ENCODE measurements at regions not wholly inside any gene's neighbourhood (a gene's known extent, or its start where the extent isn't known, plus 50 kb on each side); places are given as distances from the start of the nearest gene placed in this dataset.

DNA sequence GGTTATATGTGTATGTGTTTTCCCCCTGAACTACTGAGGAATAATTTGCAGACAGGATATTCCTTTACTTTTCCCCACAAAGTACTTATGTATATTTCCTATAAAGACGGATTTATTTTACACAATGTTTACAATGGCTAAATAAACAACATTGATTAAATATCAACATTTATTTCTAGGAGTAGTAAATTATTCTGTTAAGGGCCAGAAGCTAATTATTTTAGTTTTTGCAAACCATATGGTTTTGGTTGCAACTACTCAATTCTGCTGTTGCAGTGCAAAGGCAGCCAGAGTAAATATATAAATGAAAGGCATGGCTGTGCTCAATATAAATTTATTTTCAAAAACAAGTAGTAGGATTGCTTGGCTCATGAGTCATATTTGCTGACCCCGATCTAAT, 907.1 kb upstream of the MBL2 start:
- Histone ChIP-seq H2BK5ac (ENCODE audit: low read depth, low read length, poor library complexity, severe bottlenecking) (no peak overlapping the region), H3K4me3 (ENCODE audit: insufficient read depth in 1 of 2, low read depth in 1 of 2, low read length in 2 of 2) (no peak overlapping the region), H3K36me3 (ENCODE audit: control insufficient read depth in 1 of 2, insufficient read depth in 2 of 2, low read depth in 1 of 2, low read length in 2 of 2) (no peaks in the 10 kb centered on the region), H2BK15ac (ENCODE audit: low read depth, poor library complexity, severe bottlenecking) (no peak overlapping the region), H3K27me3 (ENCODE audit: control insufficient read depth in 1 of 2, insufficient read depth in 1 of 2, low read length in 2 of 2) (no peaks in the 10 kb centered on the region), H2AK5ac (ENCODE audit: low read length, severe bottlenecking) (no peak overlapping the region), H3K9ac (ENCODE audit: low read length) (no peak overlapping the region), H3K4me2 (ENCODE audit: low read length, poor library complexity, severe bottlenecking) (no peak overlapping the region), H3K14ac (ENCODE audit: low read length in 2 of 2) (no peak overlapping the region), H2AFZ (ENCODE audit: low read depth, low read length) (no peak overlapping the region), H4K8ac (ENCODE audit: low read length) (no peak overlapping the region), H3K18ac (ENCODE audit: low read depth in 1 of 2, low read length in 2 of 2) (no peak overlapping the region), H3K4me1 (ENCODE audit: control insufficient read depth, insufficient read depth, low read depth, low read length) (no peaks in the 10 kb centered on the region), H3K27ac (ENCODE audit: low read length, poor library complexity, severe bottlenecking) (no peak overlapping the region), H2BK12ac (ENCODE audit: low read length in 2 of 2) (no peak overlapping the region), H3K4ac (ENCODE audit: low read depth in 1 of 2, low read length in 2 of 2) (no peak overlapping the region), H3K23ac (ENCODE audit: low read length in 2 of 2) (no peak overlapping the region), H2BK120ac (ENCODE audit: low read depth, low read length) (no peak overlapping the region), H3K9me3 (ENCODE audit: control insufficient read depth, low read length) (no peaks in the 10 kb centered on the region), H4K91ac (ENCODE audit: low read length) (no peak overlapping the region), H3K79me1 (replicated peaks; ENCODE audit: low read length, poor library complexity, severe bottlenecking) (no peaks in the 10 kb centered on the region)
- WGBS = 100% methylated on average over 1 of the region's 2 CpGs
- no peak for DNase-seq

DNA sequence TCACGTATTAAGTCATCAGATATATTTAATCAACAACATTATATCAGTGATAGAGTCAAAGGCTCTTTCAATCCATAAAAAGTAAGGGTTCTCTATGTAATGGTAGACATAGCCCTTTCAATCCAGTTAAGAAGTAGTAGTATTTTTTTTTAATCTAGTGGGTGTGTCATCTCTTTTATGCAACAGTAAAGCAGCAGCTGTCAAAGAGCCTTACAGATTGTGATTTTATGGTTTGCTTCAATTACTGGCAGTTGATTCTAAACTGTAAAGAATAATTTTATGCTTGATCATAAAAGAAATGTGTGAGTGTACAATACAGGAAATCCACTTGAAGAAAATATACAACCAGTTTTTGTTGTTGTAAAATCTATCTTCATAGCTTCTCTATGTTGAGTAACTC, 902.6 kb upstream of the MBL2 start:
- H3K79me1 ChIP-seq (replicated peaks; ENCODE audit: low read length, poor library complexity, severe bottlenecking) = no peaks in the 10 kb centered on the region
- no peak overlapping the region for H4K8ac ChIP-seq (ENCODE audit: low read length)
- no peak overlapping the region for H4K91ac ChIP-seq (ENCODE audit: low read length)
- DNase-seq = no peak
- no peak overlapping the region for H2AFZ ChIP-seq (ENCODE audit: low read depth, low read length)
- H3K4ac ChIP-seq (ENCODE audit: low read depth in 1 of 2, low read length in 2 of 2) = no peak overlapping the region
- no peak overlapping the region for H2BK120ac ChIP-seq (ENCODE audit: low read depth, low read length)
- H2BK15ac ChIP-seq (ENCODE audit: low read depth, poor library complexity, severe bottlenecking) = no peak overlapping the region
- H2BK5ac ChIP-seq (ENCODE audit: low read depth, low read length, poor library complexity, severe bottlenecking) = no peak overlapping the region
- no peak overlapping the region for H2BK12ac ChIP-seq (ENCODE audit: low read length in 2 of 2)
- H3K9me3 ChIP-seq (ENCODE audit: control insufficient read depth, low read length) = peaks cover 7% of the 10 kb centered on the region
- no peak overlapping the region for H3K9ac ChIP-seq (ENCODE audit: low read length)
- H3K27ac ChIP-seq (ENCODE audit: low read length, poor library complexity, severe bottlenecking) = no peak overlapping the region
- H3K14ac ChIP-seq (ENCODE audit: low read length in 2 of 2) = no peak overlapping the region
- no peaks in the 10 kb centered on the region for H3K36me3 ChIP-seq (ENCODE audit: control insufficient read depth in 1 of 2, insufficient read depth in 2 of 2, low read depth in 1 of 2, low read length in 2 of 2)
- no CpG with 5 or more reads among the region's 1 CpG for WGBS
- H3K4me3 ChIP-seq (ENCODE audit: insufficient read depth in 1 of 2, low read depth in 1 of 2, low read length in 2 of 2) = no peak overlapping the region
- no peaks in the 10 kb centered on the region for H3K4me1 ChIP-seq (ENCODE audit: control insufficient read depth, insufficient read depth, low read depth, low read length)
- H3K23ac ChIP-seq (ENCODE audit: low read length in 2 of 2) = no peak overlapping the region
- no peak overlapping the region for H3K4me2 ChIP-seq (ENCODE audit: low read length, poor library complexity, severe bottlenecking)
- no peaks in the 10 kb centered on the region for H3K27me3 ChIP-seq (ENCODE audit: control insufficient read depth in 1 of 2, insufficient read depth in 1 of 2, low read length in 2 of 2)
- H3K18ac ChIP-seq (ENCODE audit: low read depth in 1 of 2, low read length in 2 of 2) = no peak overlapping the region
- H2AK5ac ChIP-seq (ENCODE audit: low read length, severe bottlenecking) = no peak overlapping the region

DNA sequence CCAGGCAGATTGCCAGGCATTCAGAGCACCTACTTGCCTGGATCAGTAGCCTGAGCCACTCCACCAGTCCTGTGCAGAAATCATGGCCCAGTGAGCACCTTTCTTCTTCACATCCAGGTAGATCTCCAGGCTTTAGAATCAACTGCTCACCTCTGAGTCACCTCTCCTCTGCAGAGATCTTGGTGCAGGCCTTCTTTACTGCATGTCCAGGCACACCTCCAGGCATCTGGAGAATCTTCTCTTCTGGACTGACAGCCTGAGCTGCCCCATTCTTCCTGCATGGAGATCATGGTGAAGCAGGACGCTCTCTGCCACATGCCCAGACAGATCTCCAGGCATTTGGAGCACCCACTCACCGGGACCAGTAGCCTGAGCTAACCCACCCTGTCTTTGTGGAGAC, 894.5 kb upstream of the MBL2 start:
- Histone ChIP-seq H2BK5ac (ENCODE audit: low read depth, low read length, poor library complexity, severe bottlenecking) (no peak overlapping the region), H3K4me3 (ENCODE audit: insufficient read depth in 1 of 2, low read depth in 1 of 2, low read length in 2 of 2) (no peak overlapping the region), H3K27me3 (ENCODE audit: control insufficient read depth in 1 of 2, insufficient read depth in 1 of 2, low read length in 2 of 2) (no peaks in the 10 kb centered on the region), H3K79me1 (replicated peaks; ENCODE audit: low read length, poor library complexity, severe bottlenecking) (no peaks in the 10 kb centered on the region), H3K9ac (ENCODE audit: low read length) (no peak overlapping the region), H4K8ac (ENCODE audit: low read length) (peak overlapping the region; percentile 51), H3K4ac (ENCODE audit: low read depth in 1 of 2, low read length in 2 of 2) (no peak overlapping the region), H2BK120ac (ENCODE audit: low read depth, low read length) (no peak overlapping the region), H2AFZ (ENCODE audit: low read depth, low read length) (no peak overlapping the region), H2BK12ac (ENCODE audit: low read length in 2 of 2) (no peak overlapping the region), H3K9me3 (ENCODE audit: control insufficient read depth, low read length) (peaks cover 26% of the 10 kb centered on the region), H3K14ac (ENCODE audit: low read length in 2 of 2) (no peak overlapping the region), H3K4me2 (ENCODE audit: low read length, poor library complexity, severe bottlenecking) (no peak overlapping the region), H3K18ac (ENCODE audit: low read depth in 1 of 2, low read length in 2 of 2) (peak overlapping the region in 1 of 2 experiments; percentile 0), H2AK5ac (ENCODE audit: low read length, severe bottlenecking) (no peak overlapping the region), H3K27ac (ENCODE audit: low read length, poor library complexity, severe bottlenecking) (no peak overlapping the region), H4K91ac (ENCODE audit: low read length) (no peak overlapping the region), H3K23ac (ENCODE audit: low read length in 2 of 2) (peak overlapping the region in 1 of 2 experiments; percentile 42), H2BK15ac (ENCODE audit: low read depth, poor library complexity, severe bottlenecking) (no peak overlapping the region), H3K36me3 (ENCODE audit: control insufficient read depth in 1 of 2, insufficient read depth in 2 of 2, low read depth in 1 of 2, low read length in 2 of 2) (no peaks in the 10 kb centered on the region), H3K4me1 (ENCODE audit: control insufficient read depth, insufficient read depth, low read depth, low read length) (peaks cover 2% of the 10 kb centered on the region)
- WGBS = 97% methylated on average over 2 of the region's 2 CpGs
- DNase-seq = no peak

DNA sequence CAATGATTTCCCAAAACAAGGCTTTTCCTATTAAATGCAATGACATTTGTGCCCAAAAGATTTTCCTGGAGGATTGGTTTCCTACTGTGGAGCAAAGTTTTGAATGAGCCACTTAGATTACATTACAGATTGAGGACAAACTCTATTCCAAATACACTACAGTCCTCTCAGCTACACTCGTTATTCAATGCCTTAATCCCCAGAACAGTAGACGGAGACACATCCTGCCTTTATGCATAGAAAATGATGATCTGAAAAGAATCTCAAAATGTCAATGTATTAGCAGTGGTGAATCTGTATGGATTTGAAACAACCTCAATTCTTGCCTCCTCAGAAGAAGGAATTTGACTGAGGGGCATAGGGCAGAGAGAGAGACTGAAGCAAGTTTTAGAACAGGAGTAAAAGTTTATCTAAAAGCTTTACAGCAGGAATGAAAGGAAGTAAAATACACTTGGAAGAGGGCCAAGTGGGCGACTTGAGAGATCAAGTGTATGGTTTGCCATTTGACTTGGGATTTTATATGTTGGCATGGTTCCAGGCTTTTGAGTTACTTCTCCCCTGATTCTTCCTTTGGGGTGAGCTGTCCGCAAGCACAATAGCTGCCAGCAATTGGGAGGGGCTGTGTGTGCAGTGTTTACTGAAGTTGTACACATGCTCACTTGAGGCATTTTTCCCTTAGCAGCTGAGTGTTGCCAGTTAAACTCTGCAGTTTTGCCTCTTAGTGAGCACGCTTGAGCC, 891.9 kb upstream of the MBL2 start:
- H3K27me3 ChIP-seq (ENCODE audit: control insufficient read depth in 1 of 2, insufficient read depth in 1 of 2, low read length in 2 of 2) = no peaks in the 10 kb centered on the region
- H2BK15ac ChIP-seq (ENCODE audit: low read depth, poor library complexity, severe bottlenecking) = no peak overlapping the region
- no peak overlapping the region for H3K4me3 ChIP-seq (ENCODE audit: insufficient read depth in 1 of 2, low read depth in 1 of 2, low read length in 2 of 2)
- H3K9ac ChIP-seq (ENCODE audit: low read length) = no peak overlapping the region
- H2BK12ac ChIP-seq (ENCODE audit: low read length in 2 of 2) = no peak overlapping the region
- no peak overlapping the region for H2BK120ac ChIP-seq (ENCODE audit: low read depth, low read length)
- no peak overlapping the region for H4K91ac ChIP-seq (ENCODE audit: low read length)
- H3K9me3 ChIP-seq (ENCODE audit: control insufficient read depth, low read length) = peaks cover 12% of the 10 kb centered on the region
- no peaks in the 10 kb centered on the region for H3K79me1 ChIP-seq (replicated peaks; ENCODE audit: low read length, poor library complexity, severe bottlenecking)
- peak; percentile 51 for DNase-seq
- no peak overlapping the region for H3K23ac ChIP-seq (ENCODE audit: low read length in 2 of 2)
- peak overlapping the region; percentile 17 for H3K4me2 ChIP-seq (ENCODE audit: low read length, poor library complexity, severe bottlenecking)
- WGBS = 28% methylated on average over 3 of the region's 5 CpGs
- H3K36me3 ChIP-seq (ENCODE audit: control insufficient read depth in 1 of 2, insufficient read depth in 2 of 2, low read depth in 1 of 2, low read length in 2 of 2) = no peaks in the 10 kb centered on the region
- H3K18ac ChIP-seq (ENCODE audit: low read depth in 1 of 2, low read length in 2 of 2) = no peak overlapping the region
- no peak overlapping the region for H2AFZ ChIP-seq (ENCODE audit: low read depth, low read length)
- no peak overlapping the region for H2AK5ac ChIP-seq (ENCODE audit: low read length, severe bottlenecking)
- H3K27ac ChIP-seq (ENCODE audit: low read length, poor library complexity, severe bottlenecking) = no peak overlapping the region
- no peak overlapping the region for H3K4ac ChIP-seq (ENCODE audit: low read depth in 1 of 2, low read length in 2 of 2)
- no peak overlapping the region for H3K14ac ChIP-seq (ENCODE audit: low read length in 2 of 2)
- peaks cover 2% of the 10 kb centered on the region for H3K4me1 ChIP-seq (ENCODE audit: control insufficient read depth, insufficient read depth, low read depth, low read length)
- no peak overlapping the region for H4K8ac ChIP-seq (ENCODE audit: low read length)
- H2BK5ac ChIP-seq (ENCODE audit: low read depth, low read length, poor library complexity, severe bottlenecking) = no peak overlapping the region

Data from mesenchymal stem cell (in vitro differentiated cells and primary cell).